ENCODE measurements at regions not wholly inside any gene's neighbourhood (a gene's known extent, or its start where the extent isn't known, plus 50 kb on each side); places are given as distances from the start of the nearest gene placed in this dataset.

GRCh38 chr17:68185820-68186219 lies 62.0 kb upstream of the AMZ2 start:
- no peak for DNase-seq

DNA sequence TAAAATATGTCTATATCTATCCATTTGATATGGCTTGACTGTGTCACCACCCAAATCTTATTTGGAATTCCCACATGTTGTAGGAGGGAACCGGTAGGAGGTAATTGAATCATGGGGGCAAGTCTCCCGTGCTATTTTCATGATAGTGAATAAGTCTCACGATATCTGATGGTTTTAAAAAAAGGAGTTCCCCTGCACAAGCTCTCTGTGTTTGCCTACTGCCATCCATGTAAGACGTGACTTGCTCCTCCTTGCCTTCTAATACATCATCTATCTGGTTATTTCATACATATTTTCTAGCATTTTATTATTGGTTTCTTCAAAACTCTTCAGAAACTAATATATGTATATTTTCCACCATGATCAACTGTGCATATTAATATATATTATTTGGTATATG lies 57.3 kb upstream of the AMZ2 start:
- no peak for DNase-seq

DNA sequence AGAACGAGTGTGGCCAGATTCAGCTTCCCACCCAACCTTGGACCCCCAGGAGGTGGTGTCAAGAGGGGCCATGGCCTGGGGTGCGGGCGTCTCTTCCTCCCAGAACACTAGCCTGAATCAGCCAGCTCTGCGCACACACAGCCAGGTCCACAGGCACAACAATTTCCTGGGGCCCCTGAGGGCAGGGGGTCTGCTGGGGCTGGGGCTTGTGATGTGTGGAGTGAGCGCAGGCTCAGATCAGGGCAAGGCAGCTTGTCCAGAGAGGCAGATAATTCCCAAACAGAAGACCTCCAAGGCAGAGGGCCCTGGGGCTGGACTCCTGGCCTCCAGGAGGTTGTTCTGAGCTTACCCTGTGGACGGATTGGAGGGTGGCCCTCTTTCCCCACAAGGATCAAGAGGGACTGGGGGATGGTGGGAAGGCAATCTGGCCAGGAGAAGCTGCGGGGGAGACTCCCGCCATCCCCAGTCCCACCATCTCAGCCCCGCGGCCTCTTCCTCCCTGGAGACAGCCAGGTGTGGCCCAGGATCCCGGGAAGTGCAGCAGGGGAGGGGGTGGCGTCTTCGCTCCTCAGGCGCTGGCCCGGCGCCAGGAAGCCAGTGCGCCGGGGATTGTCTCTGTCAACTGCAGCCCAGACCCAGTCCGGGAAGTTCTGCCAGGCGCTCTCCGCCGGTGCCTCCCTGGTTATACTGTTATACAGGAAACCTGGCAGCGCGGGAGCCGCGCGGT lies 52.0 kb upstream of the AMZ2 start:
- no peak for DNase-seq

DNA sequence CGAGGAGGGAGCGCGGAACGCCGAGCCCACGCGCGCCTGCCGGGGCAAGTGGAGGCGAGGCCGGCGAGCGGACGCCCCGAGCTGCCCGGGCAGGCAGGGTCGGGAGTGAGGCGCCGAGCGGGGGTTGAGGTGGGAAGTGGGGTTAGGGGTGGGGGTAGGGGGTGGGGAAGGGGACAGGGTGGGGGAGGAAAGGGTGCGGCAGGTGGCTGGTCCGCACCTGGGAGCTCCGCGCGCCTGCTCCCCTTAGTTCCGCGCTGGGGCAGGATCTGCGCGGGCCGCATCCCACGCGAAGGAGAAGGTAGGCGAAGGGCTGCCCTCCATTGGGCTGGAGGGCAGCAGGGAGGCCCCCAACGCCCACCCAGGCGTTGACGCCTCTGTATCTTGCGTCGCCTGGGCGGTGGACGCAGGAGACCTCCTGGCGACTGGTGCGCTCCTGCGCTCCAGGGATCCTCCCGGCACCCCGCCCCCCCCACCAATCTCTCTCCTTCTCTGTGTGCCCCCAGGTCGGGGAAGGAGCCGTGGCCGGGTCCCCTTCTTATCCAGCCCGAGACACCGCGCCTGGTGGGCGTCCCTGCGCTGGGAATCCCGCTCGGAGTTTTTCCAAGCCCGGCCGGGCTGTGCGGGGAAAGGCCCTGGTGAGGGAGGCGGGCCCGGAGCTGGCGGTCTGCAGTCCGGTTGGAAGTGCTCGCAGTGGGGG lies 51.3 kb upstream of the AMZ2 start:
- DNase-seq: no peak

DNA sequence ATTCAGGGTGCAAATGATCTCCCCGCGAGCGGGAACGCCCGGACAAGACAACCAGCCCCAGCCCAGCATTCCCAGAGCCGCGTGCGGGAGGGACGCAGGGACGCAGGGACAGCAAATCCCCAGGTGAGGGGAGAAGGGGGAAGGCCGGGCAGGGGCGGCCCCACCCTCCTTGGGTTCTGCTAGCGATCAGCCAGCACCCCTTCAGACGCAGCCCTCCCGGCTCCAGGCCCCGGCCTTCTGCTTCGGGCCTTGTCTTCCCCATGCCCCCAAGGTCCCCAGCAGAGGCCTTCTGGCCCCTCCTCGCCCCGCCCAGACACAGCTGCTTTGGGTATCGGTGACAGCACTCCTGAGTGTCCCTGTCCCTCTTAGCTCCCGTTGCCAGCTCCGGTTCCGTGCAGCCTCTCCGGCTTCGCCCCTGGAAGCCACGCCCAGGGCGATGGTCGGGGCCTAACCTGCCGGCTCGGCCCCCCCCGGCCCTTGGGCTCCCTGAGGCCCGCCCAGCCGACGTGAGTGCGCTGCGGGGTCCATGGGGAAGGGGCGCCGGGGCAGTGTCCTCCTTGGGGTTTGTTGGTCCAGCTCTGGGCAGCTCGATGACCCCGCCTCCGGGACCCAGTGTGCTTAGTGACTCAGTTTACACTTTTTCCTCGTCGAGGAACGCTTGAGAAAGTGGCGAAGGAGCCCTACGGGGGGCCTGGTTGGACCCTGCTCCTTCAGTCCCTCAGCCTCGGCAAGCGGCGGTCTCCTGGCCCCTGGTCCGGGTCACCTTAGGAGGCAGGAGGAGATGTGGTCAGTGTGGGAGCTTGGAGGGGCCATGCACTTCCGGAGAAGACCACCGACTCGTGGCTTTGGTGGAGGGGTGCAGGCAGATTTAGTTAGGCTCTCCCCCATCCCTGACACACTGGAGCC lies 50.5 kb upstream of the AMZ2 start:
- no peak for DNase-seq

GRCh38 chr17:68197997-68198930 lies 49.6 kb upstream of the AMZ2 start:
- DNase-seq: no peak

Measured in KG1 (cell line).